NCI-H2171 (cell line): ENCODE measurements at regions not wholly inside any gene's neighbourhood (a gene's known extent, or its start where the extent isn't known, plus 50 kb on each side); places are given as distances from the start of the nearest gene placed in this dataset.
"Not testable (repeated sequence)": the region's sequence is repeated elsewhere in the genome, so short reads cannot be mapped to it uniquely, and the experiment has no call there.

Source experiments
- DNase-seq: peaks from one replicate; lab custom pipeline; 2025; lab: John Stamatoyannopoulos, UW

DNA sequence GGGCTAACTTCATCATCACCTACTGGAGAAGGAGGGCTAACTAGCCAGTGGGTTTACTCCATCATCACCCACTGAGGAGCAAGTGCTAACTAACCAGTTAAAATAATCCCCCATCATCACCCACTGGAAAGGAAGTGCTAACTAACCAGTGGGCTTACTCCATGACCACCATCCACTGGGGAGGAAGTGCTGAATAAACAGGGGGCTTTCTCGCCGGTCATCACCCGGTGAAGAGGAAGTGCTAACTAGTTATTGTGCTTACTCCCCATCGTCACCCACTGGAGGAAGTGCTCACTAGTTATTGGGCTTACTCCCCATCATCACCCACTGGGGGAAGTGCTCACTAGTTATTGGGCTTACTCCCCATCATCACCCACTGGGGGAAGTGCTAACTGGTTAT, 124.4 kb upstream of the SALL3 start:
- DNase-seq: no peak

DNA sequence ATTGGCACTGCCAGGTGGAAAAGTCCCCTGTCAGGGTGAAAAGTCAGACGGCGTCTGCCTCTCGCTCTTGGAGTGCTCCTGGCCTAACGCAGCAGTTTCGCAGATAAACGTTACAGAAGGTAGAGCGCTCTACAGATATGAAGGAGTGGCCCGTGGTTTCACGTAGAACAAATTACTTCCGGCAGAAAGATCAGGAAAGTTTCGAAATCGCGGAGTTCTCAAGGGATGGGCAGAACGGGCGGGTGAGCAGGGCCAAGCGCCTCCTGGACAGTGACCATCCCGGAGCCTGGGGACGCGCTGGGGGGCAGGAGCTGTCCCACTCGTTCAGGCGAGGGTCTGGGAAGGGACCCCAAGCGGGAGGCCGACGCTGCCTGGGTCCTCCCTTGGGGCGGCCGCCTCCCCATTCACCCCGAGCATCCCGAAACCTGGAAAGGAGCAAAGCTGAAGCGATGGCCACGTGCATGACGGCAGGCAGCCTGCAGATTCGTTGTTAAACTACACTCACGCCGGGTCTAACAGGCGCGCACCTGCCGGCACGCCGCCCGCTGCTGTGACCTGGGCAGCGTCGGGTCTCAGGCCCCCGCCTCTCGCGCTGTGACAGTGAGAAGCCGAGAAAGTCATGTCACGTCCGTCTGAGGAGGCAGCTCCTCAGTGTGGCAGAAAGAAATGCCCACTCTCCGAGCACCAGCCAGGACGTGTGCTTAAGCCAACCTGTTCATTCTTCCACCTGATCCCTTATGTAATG, 122.9 kb upstream of the SALL3 start:
- DNase-seq: no peak

DNA sequence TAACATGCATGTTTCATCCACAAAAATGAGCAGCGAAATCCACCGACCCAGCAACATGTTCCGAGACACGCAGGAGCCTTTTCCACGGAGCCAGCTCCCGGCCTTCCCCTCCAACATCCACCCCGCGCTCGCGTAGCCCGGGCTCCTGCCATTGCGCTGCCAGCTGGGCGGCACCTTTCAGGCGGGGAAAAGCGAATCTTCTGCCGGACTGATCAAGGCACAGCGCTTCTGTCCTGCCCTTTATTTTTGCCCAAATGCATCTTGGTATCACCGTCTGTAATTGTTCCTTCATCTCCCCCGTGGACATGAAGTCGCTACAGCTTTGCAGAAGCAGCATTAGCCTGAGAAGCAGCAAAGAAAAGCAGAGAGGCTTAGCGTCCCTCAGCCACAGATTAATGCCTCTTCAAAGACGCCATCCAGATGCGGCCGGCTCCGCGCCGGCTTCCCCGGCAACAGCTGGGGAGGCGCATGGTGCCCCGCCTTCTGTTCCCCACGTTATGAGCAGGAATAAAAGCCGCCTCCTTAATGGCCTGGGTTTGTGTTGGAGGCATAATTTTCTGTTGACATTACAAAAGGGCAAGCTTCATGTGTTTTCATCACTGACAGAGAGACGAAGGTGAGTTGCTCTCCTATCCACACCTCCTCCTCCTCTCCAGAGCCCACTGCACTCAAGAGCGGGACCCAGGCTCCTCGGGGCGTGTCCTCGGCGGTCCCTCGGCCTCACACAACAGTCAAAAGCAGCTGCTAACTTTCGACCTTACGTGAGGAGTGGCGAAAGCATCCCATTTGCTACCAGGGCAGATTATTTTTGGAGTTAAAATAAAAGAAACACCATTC, 122.1 kb upstream of the SALL3 start:
- no peak for DNase-seq

DNA sequence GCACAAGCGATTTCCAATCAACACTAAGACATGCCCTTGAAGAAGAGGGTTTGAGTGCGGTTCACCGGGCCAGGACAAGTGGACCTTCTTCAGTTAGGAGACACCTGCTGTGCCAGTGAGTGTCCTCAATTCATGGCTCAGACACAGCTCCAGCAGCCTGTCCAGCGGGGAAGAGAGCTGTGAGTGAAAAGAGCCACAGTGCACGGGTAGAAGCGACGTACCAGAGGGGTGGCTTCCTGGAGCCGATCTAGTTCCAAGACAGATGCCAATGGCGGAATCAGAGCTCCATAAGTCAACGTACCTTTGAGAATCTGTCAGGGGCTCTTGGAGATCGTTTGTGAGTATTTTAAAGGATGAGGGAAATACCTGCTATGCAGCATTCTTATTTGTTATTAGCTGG, 119.9 kb upstream of the SALL3 start:
- DNase-seq: no peak

DNA sequence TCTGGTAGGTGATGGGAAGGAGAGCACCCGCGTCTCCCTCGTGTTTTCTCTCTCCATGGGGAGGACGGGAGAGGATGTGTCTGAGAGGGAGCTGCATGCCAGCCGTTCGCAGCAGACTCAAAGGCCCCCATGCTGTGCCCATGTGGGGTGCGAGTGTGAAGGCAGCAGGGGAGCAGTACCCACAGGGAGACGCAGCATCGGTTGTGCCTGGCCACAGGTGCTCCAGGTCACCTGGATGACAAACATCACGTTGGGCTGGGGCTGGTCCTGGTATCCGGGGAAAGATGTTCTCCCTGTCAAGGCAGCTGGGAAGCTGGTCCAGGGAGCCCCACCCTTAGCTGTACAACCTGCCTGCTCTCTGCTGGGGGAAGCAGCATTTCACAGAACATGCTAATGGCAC, 119.5 kb upstream of the SALL3 start:
- no peak for DNase-seq

DNA sequence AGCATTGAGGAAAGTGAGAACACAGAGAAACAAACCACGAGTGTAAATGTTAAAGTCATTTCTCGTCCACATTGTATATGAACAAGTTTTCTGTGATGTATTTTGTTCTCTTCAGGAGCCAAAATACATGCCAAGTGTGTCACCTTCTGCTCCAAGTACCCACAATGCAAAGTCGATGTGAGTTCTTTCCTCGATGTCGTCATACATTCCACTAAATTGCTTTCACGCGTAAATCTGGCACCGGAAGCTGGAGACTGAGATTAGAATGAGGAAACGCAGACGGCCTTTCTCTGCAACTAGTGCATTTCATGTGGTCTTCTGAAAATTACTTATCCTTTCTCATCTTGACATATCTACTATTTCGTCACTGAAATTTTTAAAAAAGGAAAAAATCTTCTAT, 118.5 kb upstream of the SALL3 start:
- no peak for DNase-seq

DNA sequence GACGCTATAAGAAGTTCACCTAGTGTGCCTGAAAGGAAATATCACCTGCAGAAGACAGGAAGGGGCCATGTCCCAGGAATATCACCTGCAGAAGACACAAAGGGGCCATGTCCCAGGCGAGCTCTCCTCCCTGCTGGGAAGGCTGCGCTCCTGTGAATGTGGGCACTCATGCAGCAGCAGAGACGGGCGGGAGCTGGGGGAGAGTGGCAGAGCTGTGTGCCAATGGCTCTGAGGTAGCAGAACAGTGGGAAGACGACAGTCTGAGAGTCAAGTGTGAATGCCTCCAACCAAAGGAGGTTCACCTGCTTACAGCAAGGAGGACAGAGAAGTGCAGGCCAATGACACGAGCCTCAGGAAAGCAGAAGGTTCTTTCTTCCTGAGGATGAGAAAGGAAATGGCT, 117.9 kb upstream of the SALL3 start:
- no peak for DNase-seq

DNA sequence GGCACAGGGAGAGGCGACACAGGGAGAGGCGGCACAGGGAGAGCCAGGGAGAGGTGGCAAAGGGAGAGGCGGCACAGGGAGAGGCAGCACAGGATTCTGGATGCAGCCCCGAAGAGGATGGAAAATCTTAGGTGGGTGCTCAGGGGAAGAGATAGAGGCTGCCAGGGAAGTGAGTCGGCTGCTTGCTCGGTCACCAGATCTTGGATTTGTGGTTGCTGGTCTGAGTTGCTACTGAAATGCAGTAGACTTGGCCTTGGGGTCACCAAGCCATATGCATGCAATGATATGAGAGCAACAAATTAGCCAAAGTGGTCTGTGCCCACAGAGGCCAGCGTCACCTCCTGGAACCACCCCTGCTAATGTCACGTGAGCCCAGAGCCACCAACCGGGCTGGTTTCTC, 117.2 kb upstream of the SALL3 start:
- DNase-seq: no peak

DNA sequence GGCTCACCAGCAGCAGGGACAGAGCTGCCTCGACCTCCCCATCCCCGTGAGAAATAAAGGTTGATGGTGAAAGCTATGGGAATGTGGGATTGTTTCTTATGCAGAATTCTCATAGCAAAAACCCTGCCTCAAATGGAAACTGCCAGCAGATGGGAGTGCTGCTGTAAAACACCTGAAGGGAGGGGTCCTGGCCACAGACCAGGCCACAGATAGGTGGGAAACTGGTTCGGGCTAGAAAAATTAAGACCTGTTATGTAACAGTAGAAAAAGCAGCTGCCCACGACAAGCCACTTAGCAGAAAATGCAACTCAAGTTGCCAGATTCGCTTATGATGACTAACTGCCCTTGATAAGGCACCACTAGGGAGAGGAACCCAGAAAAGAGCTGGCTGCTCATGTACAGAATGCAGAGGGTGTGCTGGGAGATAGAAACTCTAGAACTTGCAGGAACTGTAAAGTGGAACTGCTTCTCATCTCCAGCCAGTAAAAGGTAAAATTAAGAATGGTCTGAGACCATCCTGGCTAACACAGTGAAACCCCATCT, 114.5 kb upstream of the SALL3 start:
- DNase-seq: no peak

DNA sequence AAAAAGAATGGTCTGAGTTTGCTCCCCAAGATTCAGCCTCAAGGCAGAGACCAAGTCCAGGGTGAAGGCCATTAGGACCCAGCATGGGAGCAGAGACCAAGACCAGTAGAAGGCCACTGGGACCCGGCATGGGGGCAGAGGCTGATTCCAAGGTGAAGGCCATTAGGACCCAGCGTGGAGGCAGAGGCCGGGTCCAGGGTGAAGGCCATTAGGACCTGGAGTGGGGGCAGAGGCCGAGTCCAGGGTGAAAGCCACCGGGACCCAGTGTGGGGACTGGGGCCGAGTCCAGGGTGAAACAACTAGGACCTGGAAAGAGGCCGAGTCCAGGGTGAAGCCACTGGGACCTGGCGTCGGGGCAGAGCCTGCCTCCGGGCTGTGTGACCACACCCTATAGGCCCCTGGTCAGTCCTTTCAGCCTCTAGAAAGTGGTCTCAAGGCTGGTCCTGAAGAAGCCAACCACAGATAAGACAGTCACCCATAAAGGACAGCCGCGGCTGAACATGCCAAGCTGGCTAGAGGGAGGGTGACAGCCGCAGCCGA, 113.8 kb upstream of the SALL3 start:
- DNase-seq: no peak

DNA sequence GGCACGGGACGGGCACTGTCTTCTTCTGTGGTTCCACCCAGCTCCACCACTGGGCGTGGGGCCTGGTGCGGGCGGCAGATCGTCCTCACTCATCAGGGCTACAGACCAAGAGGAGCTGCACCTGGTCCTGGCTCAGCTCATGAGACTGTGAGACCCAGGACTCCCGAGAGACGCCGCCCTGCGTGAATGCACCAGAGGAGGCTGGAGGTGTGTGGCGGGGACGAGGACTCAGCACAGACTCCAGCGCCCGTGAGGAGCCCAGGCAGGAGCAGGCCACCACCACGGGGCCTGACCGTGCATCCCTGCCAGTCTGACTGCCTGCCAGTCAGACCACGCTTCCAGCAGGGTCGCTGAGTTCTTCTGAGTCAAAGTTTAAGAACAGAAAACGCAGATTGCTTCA, 112.5 kb upstream of the SALL3 start:
- DNase-seq: no peak

DNA sequence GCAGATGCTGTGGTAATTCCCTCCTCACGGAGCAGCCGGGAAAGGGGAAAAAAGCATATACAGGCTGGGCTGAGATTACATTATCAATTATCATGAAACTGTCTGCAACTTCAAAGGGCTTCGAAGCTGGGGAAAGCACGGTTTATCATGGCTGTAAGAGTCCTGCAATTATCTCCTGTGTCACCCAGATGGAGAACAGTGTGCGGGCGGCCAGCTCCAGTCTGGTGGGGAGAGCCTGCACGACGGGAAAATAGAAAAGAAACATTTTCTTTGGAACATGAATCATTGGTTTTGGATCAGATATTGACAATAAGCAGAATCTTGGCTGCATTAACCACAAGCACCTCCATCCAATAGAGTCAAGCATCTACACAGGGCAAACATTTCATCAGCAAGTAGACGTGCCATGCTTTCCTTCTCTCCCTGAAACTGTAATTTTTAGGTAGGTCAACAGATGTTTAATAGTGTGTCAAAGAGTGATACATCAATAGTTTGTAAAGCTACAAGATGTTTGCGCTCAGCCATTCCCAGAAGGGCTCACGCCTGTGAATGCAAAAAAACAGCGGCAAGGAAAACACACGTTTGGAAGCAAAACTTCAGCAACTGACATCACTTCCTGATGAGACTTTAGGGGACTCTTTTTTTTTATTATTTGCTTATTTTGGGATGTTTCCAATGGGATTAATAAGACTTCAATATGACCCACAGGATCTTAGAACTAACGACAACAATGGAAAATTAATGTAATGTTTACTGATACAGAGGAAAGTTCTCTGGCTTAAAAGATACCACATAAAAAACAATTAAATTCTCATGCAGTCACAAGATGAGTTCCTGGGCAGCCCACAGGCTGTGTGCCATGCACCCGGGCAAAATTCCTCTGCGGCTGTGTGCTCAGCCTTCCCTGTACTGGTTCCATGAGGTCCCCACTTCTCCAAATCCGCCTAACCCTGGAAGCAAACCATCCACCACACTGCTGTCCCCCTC, 111.0 kb upstream of the SALL3 start:
- DNase-seq: no peak

DNA sequence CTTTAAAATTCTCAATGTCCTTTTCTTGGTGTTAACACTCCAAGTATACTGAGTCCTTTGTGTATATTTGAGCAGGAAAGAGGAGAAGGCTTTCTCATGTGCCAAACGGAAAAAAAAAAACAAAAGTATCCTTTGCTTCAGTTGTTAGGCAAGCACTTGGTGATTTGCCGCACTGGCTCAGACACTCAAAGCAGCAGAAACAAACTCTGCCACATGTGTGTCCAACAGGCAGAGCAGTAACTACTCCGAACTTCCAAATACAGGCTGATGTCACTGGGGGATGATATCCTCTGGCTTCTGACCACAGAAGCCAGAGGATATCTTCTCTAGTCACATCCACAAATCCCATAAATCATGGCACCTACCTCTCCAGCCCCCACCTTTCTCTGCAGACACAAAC, 108.0 kb upstream of the SALL3 start:
- no peak for DNase-seq

DNA sequence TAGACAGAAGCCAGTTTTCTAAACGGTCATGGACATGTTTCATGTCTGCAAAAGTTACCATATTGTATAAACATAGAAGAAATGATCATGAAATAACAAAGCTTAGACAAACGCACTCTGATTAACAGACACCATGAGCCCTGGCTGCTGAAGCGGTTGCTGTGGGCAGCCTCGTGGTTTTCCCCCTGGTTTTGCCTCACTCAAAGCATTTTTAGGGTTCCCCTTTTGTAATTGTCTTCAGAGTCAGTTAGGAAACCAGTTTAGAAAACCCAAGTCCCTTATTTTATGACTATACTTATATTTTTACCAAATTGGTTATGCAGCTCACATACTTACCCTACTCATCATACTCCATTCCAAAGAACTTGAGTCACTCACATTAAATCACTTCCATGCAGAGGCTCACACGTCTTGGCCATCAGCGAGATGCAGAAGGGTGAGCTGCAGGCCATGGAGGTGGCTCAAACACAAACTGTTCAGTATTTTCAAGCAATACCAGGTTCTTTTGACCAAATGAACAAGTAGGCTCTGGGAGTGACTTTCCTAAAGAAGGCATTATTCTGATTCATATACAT, 105.6 kb upstream of the SALL3 start:
- DNase-seq: no peak

DNA sequence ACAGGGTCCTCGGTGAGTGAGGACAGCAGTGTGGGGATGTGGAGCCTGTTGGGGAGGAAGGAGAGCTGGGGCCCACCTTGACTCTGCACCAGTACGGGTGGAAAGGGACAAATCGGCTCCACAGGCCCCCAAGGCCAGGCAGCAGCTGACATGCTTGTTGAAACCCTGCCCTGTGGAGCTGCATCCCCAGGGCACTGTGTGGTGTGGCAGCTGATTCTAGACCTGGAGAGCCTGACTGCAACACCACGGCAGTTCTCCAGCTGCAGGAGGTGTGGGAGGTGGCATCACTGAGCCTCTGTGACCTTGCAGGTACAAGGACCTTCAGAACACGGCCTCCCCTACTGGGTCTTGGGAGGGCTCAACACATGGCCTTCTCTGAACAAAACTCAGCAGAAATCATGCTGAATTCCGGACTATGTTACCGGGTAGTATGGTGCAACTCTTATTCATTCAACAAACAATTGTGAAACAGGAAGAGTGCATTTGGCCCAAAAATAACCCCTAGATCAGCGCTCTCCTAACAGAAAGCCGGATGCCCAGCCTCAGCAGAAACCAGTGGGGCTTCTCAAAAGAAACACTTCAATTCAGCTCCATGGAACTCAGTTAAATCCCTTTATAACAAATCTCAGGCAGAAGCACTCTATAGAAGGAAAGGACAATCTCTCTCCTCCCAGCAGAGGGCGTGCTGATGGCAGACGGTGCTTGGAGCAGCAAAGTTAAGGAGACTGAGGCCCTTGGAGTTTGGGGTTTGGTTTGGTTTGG, 104.4 kb upstream of the SALL3 start:
- DNase-seq: no peak

DNA sequence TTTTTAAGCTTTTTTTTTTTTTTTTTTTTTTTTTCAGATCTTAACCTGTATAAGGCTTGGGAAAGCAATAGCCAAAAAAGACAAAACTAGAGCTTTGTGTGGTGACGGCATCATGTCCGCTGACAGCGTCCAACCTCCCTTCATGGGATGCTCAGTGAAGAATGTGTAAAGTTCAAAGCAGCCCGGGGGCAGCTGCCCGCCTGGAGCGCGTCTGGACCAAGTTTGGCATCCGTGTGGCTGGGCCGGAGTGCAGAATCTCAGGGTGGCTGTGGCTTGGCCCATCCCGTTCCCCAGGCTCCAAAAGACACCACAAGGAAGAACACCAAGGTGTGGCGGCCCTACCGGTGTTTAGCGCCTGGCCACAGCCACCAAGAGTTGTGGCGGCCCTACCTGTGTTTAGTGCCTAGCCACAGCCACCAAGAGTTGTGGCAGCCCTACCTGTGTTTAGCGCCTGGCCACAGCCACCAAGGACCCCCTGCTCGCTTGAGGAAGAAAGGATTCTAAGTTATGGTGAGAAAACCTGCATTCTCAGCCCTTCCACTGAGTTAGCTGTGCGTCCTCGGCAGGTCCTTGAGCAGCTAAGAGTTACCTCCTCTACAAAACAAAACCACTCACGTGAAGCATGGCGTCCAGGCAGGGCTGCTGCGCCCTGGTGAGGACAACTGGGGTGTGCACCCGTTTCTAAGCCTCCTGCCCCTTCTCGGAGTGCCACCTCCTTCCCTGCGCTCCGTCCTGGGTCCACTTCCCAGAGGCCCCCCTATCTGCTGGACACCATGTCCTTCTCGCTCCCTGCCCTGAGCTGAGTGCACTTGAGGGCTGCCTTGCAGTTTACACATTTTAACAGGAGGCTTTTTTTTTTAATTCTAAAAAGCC, 103.6 kb upstream of the SALL3 start:
- no peak for DNase-seq

DNA sequence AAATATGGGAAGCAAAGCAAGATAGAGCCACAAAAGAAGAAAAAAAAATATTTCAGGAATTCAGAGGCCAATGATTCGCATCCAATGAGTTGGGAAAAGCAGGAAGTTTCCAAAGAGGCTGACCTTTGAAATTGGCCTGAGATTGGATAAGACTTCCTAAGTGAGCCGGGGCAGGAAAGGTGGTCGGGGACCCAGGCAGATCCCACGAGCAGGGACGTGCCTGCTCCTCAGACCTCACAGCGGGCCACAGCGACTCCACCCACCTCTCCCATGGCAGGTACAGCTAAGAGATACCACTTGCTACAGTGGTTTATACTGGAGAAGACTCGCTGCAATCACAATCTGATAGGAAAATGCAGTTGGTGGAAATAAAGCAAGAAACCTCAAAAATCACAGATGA, 102.8 kb upstream of the SALL3 start:
- no peak for DNase-seq

DNA sequence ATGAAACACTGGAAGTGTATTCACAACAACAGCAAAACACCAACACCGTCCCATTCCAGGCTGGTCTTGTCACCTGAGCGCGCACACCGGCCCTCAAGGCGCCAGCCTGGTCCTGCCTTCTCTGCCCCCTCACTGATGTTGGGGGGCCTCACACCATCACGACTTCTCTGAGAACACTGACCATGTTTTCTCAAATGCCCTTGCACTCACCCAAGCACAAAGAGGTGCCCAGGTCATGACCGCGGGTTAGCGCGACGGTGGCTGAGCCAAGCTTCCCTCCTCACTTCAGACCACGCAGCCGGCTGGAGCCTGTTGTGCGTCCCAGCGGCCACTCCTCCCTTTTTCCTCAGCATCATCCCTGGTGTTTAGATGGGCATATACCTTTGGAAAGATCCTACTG, 101.3 kb upstream of the SALL3 start:
- no peak for DNase-seq

DNA sequence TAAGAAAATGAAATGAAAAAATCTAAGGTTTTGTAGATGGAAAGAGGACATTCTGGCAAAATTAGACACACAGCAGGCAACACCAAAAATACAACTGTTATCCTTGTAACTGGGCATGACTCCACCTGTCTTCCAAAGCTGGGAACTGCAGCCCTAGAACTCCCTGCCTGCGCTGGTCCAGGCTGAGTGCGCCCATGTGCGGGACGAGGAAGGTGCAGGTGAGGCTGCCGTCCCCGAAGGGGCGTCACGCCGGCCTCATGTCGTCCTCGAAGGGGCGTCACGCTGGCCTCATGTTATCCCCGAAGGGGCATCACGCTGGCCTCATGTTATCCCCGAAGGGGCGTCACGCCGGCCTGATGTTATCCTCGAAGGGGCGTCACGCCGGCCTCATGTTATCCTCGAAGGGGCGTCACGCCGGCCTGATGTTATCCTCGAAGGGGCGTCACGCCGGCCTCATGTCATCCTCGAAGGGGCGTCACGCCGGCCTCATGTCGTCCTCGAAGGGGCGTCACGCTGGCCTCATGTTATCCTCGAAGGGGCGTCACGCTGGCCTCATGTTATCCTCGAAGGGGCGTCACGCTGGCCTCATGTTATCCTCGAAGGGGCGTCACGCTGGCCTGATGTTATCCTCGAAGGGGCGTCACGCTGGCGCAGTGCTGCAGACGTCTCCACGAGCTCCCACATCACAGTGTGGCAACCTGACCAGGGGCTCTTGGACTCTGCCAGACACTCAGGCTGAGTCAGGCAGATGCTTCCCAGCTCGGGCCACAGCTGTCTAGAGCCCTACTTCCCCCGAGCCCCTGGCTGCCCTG, 100.3 kb upstream of the SALL3 start:
- DNase-seq: not testable (repeated sequence)
